HG03066 (cell line): ENCODE measurements at regions not wholly inside any gene's neighbourhood (a gene's known extent, or its start where the extent isn't known, plus 50 kb on each side); places are given as distances from the start of the nearest gene placed in this dataset.

Experiments used
- ATAC-seq: cut with Tn5 transposase; IDR thresholded peaks from one replicate; pipeline ENCODE4 v1.9.1; 2021; ENCODE audit warnings: low read depth; ENCODE audit not compliant: unreplicated experiment

DNA sequence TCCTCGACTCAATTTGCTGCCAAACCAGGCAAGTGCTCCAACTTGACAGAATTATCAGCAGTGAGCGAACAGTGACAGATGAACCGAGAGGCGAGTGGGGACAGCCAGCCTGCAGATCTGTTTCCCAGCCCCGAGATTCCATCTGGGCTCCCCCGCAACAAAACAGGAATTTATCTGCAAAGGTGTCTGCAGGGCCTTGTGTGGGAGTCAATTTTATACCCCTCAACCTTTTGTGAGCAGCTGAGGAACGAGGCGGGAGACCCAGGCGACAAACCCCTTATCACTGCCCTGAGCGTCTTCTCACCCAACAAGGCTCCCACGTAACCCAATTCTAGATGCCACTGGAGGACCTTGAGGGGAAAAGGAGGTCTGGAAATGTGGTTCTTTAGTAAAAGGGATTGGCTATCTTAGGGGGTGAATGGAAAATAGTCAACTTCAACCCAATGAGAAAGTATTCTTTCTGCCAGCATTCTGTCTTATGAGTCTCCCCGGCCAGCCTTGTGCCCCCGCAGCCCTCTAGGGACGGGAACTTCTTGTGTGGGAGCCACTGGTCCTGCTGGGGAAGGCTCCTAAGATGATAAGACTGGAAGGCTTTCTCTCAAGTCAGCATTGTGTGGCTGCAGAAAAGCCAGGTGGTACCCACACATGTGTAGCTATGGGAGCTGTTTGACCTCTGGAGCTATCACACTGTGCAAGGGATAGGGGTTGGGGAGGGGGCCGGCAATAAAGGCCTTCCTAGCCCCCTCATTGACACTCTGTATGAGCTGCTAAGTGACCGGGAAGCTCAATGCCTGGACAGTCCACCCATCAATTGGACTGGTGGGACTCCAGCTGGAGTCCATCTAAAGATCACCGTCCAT lies 527.9 kb downstream of the SHQ1 start:
- ATAC-seq = no peak

DNA sequence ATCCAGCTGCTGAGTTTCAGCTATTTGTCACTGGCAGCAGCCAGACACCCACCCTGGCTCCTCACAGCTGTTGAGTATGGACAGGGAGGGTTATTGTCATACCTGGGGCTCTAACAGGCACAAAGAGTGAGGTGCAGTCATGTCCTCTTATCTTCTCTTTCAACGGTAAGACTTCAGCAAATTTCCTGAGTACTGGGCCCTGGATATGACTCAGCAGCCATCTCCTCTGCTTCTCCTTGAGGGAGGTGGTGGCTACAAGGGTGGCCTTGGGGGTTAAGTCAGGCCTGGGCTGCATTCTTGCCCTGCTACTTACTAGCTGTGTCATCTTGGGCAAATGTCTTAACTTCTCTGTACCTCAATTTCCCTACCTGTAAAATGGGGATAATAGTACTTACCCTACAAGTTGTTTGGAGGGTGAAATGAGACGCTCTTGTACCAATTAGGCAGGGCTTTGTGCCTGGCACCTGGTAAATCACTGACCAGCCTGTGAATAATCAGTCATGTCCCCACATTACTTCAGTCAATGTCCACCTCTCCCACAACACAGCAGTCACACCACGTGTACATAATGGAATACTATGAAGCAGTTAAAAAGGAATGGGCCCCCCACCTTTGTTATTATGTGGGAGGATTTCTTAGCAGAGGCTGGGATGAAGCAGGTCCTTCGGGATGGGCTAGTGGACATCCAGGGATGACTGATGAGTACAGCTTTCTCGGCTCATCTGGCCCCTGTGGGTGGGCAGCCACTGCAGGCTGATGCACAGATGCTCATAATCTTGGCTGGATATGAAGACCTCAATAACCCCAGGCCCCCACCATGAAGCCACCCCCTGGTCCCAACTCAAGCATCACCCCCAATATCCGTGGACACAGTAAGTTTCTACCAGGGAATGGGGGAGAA lies 528.8 kb downstream of the SHQ1 start:
- ATAC-seq = no peak

DNA sequence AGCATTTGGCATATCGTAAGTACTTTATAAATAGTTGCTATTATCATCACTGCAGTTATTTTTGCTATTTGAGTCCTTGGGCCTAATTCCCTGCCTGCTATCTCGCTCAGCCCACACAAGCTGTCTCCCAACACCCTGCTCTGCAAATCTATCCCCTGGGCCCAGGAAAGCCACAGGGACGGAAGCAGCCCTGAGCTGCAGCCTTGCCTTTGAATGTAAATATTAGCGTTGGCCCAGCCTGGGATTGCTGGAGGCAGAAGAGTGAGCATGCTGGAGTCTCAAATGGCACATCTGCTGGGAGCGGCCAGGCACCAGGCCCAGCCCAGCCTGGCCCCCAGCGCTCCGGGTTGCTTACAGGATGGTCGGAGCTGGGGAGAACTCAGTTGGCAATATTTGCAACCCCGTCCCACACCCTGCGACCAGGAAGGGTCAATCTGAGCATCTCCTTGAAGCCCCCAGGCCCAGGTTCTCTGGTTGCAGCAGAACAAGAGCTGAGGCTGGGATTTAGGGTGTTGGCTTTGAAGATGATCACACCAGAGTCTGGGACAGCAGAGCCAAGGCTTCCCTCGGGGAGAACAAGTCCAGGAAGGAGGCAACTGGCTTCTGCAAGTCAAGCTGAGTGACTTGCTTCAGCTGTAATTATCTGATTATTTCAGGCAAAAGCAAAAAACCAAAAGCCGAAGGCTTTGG lies 529.6 kb downstream of the SHQ1 start:
- ATAC-seq = no peak

DNA sequence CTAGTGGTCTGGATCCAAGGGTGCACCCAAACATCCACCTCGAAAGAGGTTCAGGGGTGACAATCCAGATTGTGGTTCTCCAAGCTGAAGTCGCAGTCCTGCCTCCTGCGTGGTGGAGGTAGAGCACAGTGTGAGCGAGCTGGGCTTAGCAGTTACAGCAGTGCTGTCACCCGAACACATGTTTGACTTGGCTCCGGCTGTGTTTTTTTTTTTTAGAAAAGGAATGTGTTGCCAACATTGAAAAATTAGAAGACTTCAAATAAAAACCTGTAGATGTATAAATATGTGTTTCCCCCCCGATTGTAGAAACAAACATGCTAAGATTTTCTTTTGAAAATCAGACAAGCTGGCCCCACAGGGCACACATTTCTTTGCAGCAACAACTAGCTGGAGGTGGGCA lies 530.8 kb downstream of the SHQ1 start:
- no peak for ATAC-seq

DNA sequence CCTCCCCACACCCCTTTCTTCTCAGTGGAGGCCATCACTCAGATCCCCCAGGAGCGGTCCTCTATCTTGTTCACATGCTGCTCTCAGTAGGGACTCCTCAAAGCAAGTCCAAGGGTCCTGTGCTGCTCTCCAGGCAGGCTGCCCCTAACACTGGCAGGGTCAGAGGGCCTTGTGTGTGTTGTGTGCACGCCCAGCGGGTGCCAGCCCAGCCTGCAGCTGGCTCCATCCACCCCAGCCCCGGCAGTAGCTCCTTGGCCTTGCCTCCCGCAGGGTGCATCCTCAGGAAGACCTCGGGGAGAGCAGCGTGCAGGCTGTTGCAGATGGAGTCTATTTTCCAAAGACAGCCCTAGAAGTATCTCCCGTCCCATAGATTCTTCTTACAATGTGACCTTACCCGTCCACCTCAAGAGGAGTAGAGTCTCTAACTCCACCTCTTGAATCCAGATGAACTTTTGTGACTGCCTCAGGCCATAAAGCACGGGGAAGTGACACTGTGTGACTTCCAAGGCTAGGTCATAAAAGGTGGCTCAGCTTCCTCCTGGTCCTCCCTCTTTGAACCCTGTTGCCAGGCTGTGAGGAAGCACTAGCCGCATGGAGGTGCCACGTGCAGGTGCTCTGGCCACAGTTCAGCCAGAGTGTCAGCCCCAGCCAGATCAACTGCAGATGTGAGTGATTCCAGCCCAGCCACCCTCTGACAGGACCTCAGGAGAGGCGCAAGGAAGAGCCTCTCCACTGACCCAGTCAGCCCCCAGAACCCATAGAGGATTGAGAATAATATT lies 531.6 kb downstream of the SHQ1 start:
- no peak for ATAC-seq

DNA sequence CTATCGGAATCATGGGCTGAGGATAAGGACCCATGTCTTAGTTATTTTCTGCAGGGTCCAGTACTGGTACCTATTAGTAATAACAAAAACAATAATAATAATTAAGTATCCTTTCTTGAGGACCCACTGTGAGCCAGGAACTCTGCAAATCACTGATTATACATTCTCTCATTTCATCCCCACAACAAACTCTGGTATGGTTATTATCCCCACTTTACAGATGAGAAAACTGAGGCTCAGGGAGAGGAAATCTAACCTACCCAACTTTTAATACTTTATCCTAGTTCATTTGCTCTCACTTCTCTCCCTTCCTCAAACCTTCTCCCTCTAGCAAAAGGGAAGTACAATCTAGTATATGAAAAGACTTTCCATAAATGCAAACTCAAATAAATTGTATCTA lies 528.4 kb upstream of the PROK2 start:
- no peak for ATAC-seq

DNA sequence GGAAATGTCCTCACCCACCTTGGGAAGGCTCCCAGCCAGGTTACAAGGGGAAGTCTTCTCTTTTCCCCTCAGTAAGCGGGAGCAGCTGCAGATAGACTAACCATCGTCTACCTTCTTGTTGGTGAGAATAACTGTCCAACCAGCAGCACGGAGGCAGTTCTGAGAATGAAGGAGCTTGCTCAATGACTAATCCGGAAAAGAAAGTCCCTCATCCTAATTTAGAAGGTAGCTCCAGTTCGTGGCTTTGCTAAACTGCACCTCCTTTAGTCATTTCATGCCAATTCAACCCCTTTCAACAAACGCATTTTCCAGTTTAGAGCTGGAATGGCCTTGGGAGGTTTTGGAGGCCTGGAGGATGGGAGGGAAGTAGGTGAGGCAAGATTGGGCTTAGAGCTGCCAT lies 527.4 kb upstream of the PROK2 start:
- no peak for ATAC-seq

DNA sequence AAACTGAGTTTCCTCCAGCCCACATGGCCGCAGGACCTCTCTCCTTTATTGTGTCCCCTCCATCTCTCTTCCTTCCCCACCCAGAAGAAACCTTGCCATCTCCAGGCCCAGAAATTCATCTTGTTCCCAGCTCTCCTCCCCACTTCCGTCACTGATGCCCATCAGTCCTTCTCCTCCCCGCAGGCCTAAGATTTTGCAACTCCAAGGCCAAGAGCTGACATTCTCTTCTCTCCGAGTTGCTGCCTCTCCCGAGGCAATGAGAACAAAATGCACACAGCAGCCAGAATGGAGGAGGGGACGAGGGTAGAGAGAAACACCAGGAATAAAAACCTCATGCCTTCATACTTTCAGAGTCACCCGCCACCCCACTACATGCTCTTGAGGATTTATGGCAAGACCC lies 526.5 kb upstream of the PROK2 start:
- ATAC-seq = no peak

DNA sequence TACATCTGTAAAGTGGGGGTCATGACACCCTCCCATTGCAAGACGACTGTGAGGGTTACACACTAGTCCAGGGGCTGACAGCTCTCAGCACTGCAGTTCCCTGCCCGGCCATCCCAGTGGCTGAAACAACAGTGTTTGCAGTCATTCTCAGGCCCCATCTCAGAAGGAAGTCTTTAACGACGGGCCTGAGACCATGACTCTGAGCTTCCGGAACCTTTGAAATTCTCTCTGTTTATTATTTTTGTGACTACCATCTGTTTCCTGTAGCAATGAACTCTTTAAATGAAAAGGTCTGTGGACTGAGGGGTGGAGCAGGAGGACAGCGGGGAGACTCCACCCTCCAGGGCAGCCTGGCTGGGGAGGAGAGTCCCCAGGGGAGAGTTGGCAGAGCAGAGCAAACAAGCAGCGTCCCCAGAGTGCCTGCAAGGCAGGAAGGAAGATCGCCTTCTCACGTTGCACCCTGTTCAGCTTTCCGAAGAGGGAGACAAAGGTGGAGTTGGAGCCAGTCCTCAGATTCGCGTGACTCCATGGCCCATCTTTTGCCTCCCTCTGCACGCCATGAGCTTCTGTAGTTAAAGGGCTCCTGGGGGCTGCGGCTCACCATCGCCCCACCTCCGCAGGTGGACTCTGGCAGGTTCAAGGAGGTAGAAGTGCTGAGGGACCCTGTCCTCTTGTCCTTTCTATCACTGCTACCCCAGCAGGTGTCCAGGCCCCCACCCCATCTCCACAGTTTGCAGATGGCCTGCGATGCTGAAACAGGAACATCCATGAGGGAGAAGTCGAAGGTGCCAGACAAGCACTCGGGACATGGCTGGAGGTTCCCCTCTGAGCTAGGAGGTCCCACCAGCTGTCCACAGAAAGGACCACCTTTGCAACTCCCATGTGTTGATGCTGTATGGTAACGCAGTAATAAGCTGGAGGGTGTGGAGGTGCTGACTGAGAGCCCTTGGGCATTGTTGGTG lies 525.8 kb upstream of the PROK2 start:
- peak; percentile 93 for ATAC-seq

DNA sequence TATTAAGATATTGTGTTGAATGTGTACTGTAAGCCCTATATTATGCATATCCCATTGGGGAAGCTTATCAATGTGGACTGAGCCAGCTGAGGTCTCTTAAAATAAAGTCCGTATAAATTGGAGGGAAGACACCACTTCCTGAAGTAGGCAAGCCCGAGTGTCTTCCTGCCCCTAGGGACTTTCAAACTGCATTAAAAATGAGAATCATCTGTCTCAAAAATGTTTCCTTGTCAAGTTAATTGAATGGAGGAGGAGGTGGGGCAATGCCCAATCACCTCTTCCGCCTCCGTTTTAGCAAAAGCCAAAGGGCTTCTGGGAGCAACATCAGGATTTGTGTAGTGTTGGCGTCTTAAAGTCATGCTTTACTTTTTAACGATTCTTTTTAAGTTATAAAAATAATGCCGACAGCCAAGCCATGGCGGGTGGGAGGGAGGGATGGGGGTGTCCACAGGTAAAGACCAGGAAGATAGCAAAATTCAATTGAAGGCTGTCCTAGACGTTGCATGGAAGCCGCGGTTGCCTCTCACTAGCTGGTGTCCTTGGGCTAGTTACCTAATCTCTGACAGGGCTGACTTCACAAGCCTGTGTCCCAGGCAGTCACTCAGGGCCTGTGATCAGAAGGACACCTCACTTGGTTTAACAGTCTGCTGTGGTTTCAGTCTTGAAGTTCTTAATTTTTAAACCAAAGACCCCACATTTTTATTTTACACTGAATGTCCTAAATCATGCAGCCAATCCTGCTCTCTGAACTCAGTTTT lies 524.9 kb upstream of the PROK2 start:
- ATAC-seq = no peak

DNA sequence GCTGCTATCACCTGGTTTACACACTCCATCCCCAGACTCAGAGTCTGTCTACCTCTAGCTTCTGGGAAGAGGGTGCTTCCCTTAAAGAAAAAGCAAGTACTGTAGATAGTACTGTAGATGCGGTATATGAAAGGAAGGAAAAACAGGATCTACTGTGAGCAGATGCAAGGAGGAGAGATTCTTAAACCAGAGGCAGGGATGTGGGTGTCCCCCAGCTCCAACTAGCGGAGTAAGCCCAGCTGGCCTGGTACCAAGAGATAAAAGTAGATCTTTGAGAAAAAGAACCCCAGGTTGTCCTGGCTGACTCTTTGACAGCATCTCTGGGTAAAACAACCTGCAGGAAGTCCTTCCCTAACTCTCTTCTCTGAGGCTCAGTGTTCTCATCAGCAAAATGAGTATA lies 523.7 kb upstream of the PROK2 start:
- ATAC-seq = no peak

DNA sequence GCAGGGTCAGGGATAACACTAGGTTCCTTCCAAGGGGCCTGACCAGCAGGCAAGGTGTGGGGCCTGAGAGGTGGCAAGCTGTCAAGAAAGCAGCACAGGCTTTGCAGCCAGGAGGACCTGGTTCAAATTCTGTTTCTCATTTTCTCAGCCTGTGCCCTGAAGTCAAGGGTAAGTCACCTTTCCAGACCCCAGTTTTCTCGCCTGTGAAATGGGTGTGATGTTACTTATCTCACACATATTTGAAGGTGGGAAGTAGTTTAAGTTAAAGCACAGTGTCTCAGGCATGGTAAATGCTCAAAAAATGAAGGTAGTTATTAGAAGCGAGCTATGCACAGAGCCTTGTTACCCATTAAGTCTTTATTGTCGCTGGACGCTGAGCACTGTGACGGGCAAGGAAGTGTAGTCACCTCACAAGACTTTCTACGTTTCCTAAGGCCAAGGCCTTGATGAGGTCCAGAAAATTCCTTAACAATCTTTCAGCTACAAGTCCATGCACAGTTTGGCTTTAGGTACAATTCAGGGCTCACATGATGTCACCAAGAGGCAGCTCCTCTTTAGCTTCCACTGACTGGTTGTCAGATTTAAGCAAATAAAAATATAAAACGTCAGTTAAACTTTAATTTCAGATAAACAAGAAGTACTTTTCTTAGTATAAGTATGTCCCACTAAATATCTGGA lies 522.6 kb upstream of the PROK2 start:
- ATAC-seq = no peak

DNA sequence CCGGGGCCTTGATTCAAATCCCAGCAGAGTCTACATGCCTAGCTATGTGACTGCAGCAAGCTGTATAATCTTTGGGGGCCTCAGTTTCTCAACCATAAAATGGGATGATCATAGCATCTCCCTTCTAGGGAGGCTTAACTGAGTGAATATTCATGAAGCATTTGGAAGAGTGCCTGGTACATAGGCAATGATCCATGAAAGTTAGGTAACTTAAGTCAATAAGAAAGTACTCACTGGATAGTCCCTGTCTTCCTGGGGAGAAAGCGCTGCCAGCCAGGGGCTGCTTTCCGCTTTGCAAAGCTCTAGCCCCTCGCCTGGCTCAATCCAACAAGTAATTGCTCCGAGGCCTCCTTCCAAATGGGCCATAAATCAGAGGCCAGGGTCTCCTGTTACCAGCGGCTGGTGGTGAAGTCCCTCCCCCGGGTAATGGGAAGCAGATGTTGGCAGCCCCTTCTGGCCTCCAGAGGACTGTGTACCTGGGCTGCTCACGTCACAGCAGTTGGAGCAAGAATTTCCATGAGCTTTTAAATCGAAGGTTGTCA lies 521.9 kb upstream of the PROK2 start:
- no peak for ATAC-seq

DNA sequence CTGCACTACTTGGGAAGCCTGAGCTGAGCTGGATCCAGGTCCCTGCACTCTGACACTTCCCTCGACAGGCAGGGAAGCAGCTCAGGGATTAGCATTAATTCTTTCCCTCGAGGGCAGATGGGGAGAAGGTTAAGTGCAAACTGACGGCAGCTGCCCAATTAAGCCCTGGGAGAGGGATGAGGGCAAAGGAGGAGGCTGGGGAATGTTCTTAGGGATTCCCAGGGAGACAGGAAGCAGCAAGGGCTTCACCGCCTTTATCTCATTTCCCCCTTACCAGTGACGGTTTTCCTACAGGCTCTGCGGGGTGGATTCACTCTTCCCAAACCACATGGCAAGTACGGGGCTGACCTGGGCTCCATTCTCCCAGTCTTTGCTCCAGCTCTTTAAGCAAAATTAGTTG lies 519.0 kb upstream of the PROK2 start:
- ATAC-seq = no peak

DNA sequence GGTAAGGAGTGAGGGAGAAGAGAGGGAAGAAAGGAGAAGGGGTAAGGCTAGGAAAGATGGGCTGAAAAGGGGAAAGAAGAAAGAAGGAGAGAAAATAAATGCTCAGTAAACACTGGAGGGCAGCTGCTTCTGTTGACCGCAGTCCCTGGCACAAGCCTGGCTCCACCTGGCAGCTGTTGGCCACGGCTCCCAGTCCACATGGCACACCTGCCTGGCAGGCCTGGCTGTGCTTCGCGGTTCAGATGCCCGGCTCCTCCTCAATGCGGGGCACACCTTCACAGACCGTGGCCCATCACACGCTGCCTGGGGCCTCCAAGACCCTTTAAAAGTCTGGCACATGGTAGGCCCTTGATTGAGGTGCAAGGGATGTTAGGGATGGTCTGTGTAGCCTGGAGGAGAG lies 516.8 kb upstream of the PROK2 start:
- ATAC-seq = no peak

DNA sequence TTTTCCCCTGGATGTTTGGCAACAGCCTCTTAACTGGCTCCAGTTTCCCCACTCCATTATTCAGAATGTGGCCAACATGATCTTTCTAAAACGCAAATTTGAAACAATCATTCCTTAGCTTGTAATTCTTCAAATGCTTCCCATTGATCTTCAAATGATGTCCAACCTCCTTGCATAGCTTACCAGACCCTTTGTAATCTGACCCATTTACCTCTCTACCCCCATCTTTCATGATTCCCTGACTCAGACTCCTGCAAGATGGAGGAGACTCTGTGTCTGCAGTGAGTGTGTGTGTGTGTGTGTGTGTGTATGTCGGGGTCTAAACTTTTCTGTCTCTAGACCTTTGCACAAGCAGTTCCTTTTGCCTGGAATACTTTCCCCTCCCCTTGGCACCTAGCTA lies 515.7 kb upstream of the PROK2 start:
- no peak for ATAC-seq

DNA sequence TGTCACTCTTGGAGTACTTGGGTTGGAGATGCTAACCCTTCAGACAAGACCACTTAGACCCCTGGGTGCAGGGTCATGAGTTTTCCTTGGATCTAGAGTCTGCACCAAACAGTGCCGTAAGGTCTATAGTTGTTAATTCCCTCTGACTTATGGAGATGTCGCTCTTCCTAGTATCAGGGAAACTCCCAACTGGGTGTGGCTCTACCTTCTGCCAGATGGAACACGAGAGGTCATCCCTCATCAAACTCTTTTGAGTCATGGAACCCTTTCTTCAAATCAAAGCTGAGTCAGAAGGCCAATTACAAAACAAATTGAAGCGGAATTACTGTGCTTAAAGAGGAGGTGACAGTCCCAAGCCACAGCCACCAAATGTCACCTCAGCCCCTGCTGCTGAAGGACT lies 514.9 kb upstream of the PROK2 start:
- no peak for ATAC-seq

DNA sequence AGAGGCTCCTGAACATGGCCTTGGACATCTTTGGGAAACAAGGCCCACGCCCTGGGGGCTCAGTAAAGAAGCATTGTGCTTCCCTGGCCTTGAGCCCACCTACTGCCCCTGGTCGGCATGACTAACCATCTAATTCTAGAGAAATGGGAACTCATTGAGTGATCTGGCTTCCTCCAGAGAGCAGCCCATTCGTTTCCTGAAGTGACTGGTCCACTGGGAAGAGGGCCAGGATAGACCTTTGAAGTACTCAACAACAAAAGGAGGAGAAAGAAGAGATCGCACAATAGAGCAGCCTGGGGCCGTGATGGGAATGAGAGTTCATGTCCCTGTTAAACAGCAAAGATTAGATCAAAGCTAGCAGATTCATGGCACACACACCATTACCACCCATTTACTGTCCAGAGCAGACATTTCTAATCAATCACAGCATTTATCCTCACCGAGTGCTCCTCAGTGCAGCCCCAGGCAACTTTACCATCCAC lies 514.4 kb upstream of the PROK2 start:
- ATAC-seq = no peak
